GM12878 (cell line): ENCODE measurements at regions not wholly inside any gene's neighbourhood (a gene's known extent, or its start where the extent isn't known, plus 50 kb on each side); places are given as distances from the start of the nearest gene placed in this dataset.

Experiments used
- BCL11A ChIP-seq: IDR thresholded peaks from 2 replicates; pipeline ENCODE4 v1.6.1; 2011; ENCODE audit warnings: low read depth, low read length
- CHD1 ChIP-seq: IDR thresholded peaks from 2 replicates; pipeline ENCODE4 v1.6.1; 2012; ENCODE audit warnings: low read depth, low read length, improper control_type of control experiment
- EGR1 ChIP-seq, 2 experiments: IDR thresholded peaks; 1 replicate in 1 of 2; 2 replicates in 1 of 2; pipeline ENCODE4 v1.6.1; 2011 to 2012; ENCODE audit warnings: low read depth in 2 of 2, low read length in 2 of 2, borderline replicate concordance in 1 of 2, mild to moderate bottlenecking in 1 of 2, moderate library complexity in 1 of 2
- EZH2 ChIP-seq: IDR thresholded peaks from 2 replicates; pipeline ENCODE4 v1.6.1; 2012; ENCODE audit warnings: low read depth, mild to moderate bottlenecking, control low read depth, inconsistent platforms, low read length, borderline replicate concordance; ENCODE audit not compliant: control insufficient read depth
- MYC ChIP-seq: IDR thresholded peaks from 2 replicates; pipeline ENCODE4 v1.6.1; 2011; ENCODE audit warnings: mild to moderate bottlenecking, low read length, moderate library complexity, inconsistent platforms; ENCODE audit not compliant: insufficient read depth, insufficient replicate concordance, insufficient read length, severe bottlenecking
- NFIC ChIP-seq: IDR thresholded peaks from 2 replicates; pipeline ENCODE4 v1.6.1; 2012; ENCODE audit warnings: low read depth, mild to moderate bottlenecking, inconsistent platforms, low read length, moderate library complexity
- NFYB ChIP-seq: IDR thresholded peaks from 2 replicates; pipeline ENCODE4 v1.6.1; 2011; ENCODE audit warnings: low read depth, mild to moderate bottlenecking, low read length, improper control_type of control experiment, moderate library complexity; ENCODE audit not compliant: insufficient read depth
- PAX5 ChIP-seq: IDR thresholded peaks from 2 replicates; pipeline ENCODE4 v1.6.1; 2011; ENCODE audit warnings: low read depth, low read length, borderline replicate concordance
- POLR2A ChIP-seq: IDR thresholded peaks from 2 replicates; pipeline ENCODE4 v1.6.1; 2011; ENCODE audit warnings: low read depth, mild to moderate bottlenecking, low read length
- POLR2AphosphoS2 ChIP-seq: IDR thresholded peaks from 2 replicates; pipeline ENCODE4 v1.6.1; 2011; ENCODE audit warnings: low read depth, mild to moderate bottlenecking, low read length, improper control_type of control experiment, moderate library complexity
- REST ChIP-seq: IDR thresholded peaks from 2 replicates; pipeline ENCODE4 v1.6.1; 2012; ENCODE audit warnings: mild to moderate bottlenecking, low read depth, low read length
- SMARCA5 ChIP-seq: fragments of 450-650 bp; IDR thresholded peaks from 2 replicates; pipeline ENCODE4 v1.6.1; 2017; ENCODE audit warnings: mild to moderate bottlenecking
- TF ChIP-seq, protein P1 (sequence below): IDR thresholded peaks from 2 replicates; pipeline ENCODE4 v1.6.1; 2012; ENCODE audit warnings: low read depth, low read length, improper control_type of control experiment
- TF ChIP-seq, protein P2 (sequence below), 3 experiments: IDR thresholded peaks in 2 of 3; conservative IDR thresholded peaks in 1 of 3; 2 replicates each; pipeline ENCODE4 v1.5.1; 2011; ENCODE audit warnings: low read depth in 3 of 3, low read length in 3 of 3, mild to moderate bottlenecking in 3 of 3, control low read depth in 2 of 3, moderate library complexity in 2 of 3, inconsistent platforms in 1 of 3, mixed read lengths in 1 of 3; ENCODE audit not compliant: control insufficient read depth in 2 of 3, insufficient read depth in 1 of 3; ENCODE audit errors: extremely low read depth in 1 of 3

DNA sequence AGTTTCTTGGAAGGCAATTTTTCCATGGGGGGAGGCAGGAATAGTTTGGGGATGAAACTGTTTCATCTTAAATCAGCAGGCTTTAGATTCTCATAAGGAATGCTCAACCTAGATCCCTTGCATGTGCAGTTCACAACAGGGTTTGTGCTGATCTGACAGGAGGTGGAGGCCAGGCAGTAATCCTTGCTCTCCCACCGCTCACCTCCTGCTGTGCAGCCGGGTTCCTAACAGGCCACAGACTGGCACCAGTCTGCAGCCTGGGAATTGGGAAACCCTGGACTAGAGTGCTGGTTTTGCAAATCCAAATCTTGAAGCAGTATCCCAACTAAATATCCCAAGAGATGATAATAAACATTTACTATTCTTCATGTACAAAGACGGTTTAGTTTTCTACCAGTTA, 256.3 kb upstream of the TMCO5A start:
- TF ChIP-seq SMARCA5 (no peak), NFYB (no peak), POLR2A (no peak), BCL11A (no peak), NFIC (no peak), REST (no peak), CHD1 (no peak), PAX5 (no peak), EZH2 (no peak), POLR2AphosphoS2 (no peak), EGR1 (IDR thresholded peaks at IDR 0.05; ENCODE audit: borderline replicate concordance in 1 of 2, low read depth in 2 of 2, low read length in 2 of 2) (no peak), MYC (no peak)
- TF ChIP-seq, protein P1, sequence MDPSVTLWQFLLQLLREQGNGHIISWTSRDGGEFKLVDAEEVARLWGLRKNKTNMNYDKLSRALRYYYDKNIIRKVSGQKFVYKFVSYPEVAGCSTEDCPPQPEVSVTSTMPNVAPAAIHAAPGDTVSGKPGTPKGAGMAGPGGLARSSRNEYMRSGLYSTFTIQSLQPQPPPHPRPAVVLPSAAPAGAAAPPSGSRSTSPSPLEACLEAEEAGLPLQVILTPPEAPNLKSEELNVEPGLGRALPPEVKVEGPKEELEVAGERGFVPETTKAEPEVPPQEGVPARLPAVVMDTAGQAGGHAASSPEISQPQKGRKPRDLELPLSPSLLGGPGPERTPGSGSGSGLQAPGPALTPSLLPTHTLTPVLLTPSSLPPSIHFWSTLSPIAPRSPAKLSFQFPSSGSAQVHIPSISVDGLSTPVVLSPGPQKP, result no peak
- TF ChIP-seq, protein P2, sequence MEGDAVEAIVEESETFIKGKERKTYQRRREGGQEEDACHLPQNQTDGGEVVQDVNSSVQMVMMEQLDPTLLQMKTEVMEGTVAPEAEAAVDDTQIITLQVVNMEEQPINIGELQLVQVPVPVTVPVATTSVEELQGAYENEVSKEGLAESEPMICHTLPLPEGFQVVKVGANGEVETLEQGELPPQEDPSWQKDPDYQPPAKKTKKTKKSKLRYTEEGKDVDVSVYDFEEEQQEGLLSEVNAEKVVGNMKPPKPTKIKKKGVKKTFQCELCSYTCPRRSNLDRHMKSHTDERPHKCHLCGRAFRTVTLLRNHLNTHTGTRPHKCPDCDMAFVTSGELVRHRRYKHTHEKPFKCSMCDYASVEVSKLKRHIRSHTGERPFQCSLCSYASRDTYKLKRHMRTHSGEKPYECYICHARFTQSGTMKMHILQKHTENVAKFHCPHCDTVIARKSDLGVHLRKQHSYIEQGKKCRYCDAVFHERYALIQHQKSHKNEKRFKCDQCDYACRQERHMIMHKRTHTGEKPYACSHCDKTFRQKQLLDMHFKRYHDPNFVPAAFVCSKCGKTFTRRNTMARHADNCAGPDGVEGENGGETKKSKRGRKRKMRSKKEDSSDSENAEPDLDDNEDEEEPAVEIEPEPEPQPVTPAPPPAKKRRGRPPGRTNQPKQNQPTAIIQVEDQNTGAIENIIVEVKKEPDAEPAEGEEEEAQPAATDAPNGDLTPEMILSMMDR (IDR thresholded peaks at IDR 0.05 in 2 of 3, conservative IDR thresholded peaks at IDR 0.05 in 1 of 3; ENCODE audit: control insufficient read depth in 2 of 3, extremely low read depth in 1 of 3, insufficient read depth in 1 of 3, low read depth in 3 of 3, low read length in 3 of 3), result no peak
